HPDE6-E6E7 (cell line): ENCODE measurements at regions not wholly inside any gene's neighbourhood (a gene's known extent, or its start where the extent isn't known, plus 50 kb on each side); places are given as distances from the start of the nearest gene placed in this dataset.
"Not testable (repeated sequence)": the region's sequence is repeated elsewhere in the genome, so short reads cannot be mapped to it uniquely, and the experiment has no call there.

Experiments
- DNase-seq: peaks from one replicate; pipeline ENCODE4 v3.0.0; 2011; ENCODE audit warnings: missing footprints; ENCODE audit errors: extremely low spot score

GRCh38 chr5:87195616-87196015 lies 72.1 kb upstream of the RASA1 start:
- DNase-seq: no peak

- DNase-seq: no peak
These were observed 69.7 kb upstream of the RASA1 start for GRCh38 chr5:87198010-87198409.

DNA sequence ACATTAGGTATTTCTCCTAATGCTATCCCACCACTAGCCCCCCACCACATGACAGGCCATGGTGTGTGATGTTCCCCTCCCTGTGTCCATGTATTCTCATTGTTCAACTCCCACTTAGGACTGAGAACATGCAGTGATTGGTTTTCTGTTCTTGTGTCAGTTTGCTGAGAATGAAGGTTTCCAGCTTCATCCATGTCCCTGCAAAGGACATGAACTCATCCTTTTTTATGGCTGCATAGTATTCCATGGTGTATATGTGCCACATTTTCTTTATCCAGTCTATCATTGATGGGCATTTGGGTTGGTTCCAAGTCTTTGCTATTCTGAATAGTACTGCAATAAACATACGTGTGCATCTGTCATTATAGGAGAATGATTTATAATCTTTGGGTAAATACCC lies 68.4 kb upstream of the RASA1 start:
- DNase-seq: not testable (repeated sequence)

- DNase-seq: not testable (repeated sequence)
These were observed 68.0 kb upstream of the RASA1 start for GRCh38 chr5:87199704-87200103.

- no peak for DNase-seq
These were observed 57.6 kb upstream of the RASA1 start for GRCh38 chr5:87210076-87210475.

GRCh38 chr5:87210743-87211142 lies 56.9 kb upstream of the RASA1 start:
- DNase-seq: peak; percentile 27

GRCh38 chr5:87211676-87212075 lies 56.0 kb upstream of the RASA1 start:
- DNase-seq: no peak

DNA sequence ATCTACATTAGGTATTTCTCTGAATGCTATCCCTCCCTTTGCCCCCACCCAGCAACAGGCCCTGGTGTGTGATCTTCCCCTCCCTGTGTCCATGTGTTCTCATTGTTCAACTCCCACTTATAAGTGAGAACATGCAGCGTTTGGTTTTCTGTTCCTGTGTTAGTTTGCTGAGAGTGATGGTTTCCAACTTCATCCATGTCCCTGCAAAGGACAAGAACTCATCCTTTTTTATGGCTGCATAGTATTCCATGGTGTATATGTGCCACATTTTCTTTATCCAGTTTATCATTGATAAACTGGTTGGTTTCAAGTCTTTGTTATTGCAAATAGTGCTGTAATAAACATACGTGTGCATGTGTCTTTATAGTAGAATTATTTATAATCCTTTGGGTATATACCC lies 55.5 kb upstream of the RASA1 start:
- not testable (repeated sequence) for DNase-seq

- not testable (repeated sequence) for DNase-seq
These were observed 50.2 kb upstream of the RASA1 start for GRCh38 chr5:87217480-87217879.
